ENCODE measurements at regions not wholly inside any gene's neighbourhood (a gene's known extent, or its start where the extent isn't known, plus 50 kb on each side); places are given as distances from the start of the nearest gene placed in this dataset.

- H3K4me3 ChIP-seq = no peak overlapping the region
- no peak for DNase-seq (ENCODE audit: low spot score in 2 of 2)
- no peaks in the 10 kb centered on the region for H3K27me3 ChIP-seq
- H3K9me3 ChIP-seq = no peaks in the 10 kb centered on the region
- H3K36me3 ChIP-seq = no peaks in the 10 kb centered on the region
- TF ChIP-seq POLR2AphosphoS5 (IDR thresholded peaks at IDR 0.05) = no peak
- TF ChIP-seq POLR2A (IDR thresholded peaks at IDR 0.05) = no peak
- TF ChIP-seq CTCF (IDR thresholded peaks at IDR 0.05) = no peak
- H3K4me1 ChIP-seq = no peaks in the 10 kb centered on the region
- intact Hi-C loops (cut with DNase I; ENCODE audit: low total_unique reads) = no loop called here
- H3K27ac ChIP-seq = no peak overlapping the region
Observed at GRCh38 chr12:60391051-60391450, 795.2 kb downstream of the SLC16A7 start.

- Histone ChIP-seq H3K4me1 (no peaks in the 10 kb centered on the region), H3K4me3 (no peak overlapping the region), H3K9me3 (no peaks in the 10 kb centered on the region), H3K36me3 (no peaks in the 10 kb centered on the region), H3K27me3 (no peaks in the 10 kb centered on the region), H3K27ac (no peak overlapping the region)
- TF ChIP-seq POLR2A (IDR thresholded peaks at IDR 0.05) (no peak), POLR2AphosphoS5 (IDR thresholded peaks at IDR 0.05) (no peak), CTCF (IDR thresholded peaks at IDR 0.05) (no peak)
- no peak for DNase-seq (ENCODE audit: low spot score in 2 of 2)
- intact Hi-C loops (cut with DNase I; ENCODE audit: low total_unique reads) = no loop called here
Observed at GRCh38 chr12:60391791-60392190, 796.0 kb downstream of the SLC16A7 start.

GRCh38 chr12:60393093-60393492, 797.3 kb downstream of the SLC16A7 start:
- intact Hi-C loops (cut with DNase I; ENCODE audit: low total_unique reads) = no loop called here
- H3K4me3 ChIP-seq = no peak overlapping the region
- no peak for DNase-seq (ENCODE audit: low spot score in 2 of 2)

GRCh38 chr12:60394665-60395064, 798.8 kb downstream of the SLC16A7 start:
- no peak for DNase-seq (ENCODE audit: low spot score in 2 of 2)
- no peaks in the 10 kb centered on the region for H3K27me3 ChIP-seq
- H3K4me3 ChIP-seq = no peak overlapping the region
- no peaks in the 10 kb centered on the region for H3K4me1 ChIP-seq
- H3K27ac ChIP-seq = no peak overlapping the region
- H3K9me3 ChIP-seq = no peaks in the 10 kb centered on the region
- no peaks in the 10 kb centered on the region for H3K36me3 ChIP-seq
- TF ChIP-seq POLR2AphosphoS5 (IDR thresholded peaks at IDR 0.05) (no peak), POLR2A (IDR thresholded peaks at IDR 0.05) (no peak), CTCF (IDR thresholded peaks at IDR 0.05) (no peak)
- intact Hi-C loops (cut with DNase I; ENCODE audit: low total_unique reads) = no loop called here

More at GRCh38 chr12:60393093-60393492, 797.3 kb downstream of the SLC16A7 start:
- H3K9me3 ChIP-seq = no peaks in the 10 kb centered on the region
- TF ChIP-seq POLR2AphosphoS5 (IDR thresholded peaks at IDR 0.05) = no peak
- TF ChIP-seq POLR2A (IDR thresholded peaks at IDR 0.05) = no peak
- TF ChIP-seq CTCF (IDR thresholded peaks at IDR 0.05) = no peak
- no peaks in the 10 kb centered on the region for H3K4me1 ChIP-seq
- H3K27me3 ChIP-seq = no peaks in the 10 kb centered on the region
- H3K36me3 ChIP-seq = no peaks in the 10 kb centered on the region
- H3K27ac ChIP-seq = no peak overlapping the region

GRCh38 chr12:60398547-60398946, 802.7 kb downstream of the SLC16A7 start:
- H3K27me3 ChIP-seq = no peaks in the 10 kb centered on the region
- no peaks in the 10 kb centered on the region for H3K9me3 ChIP-seq
- H3K4me1 ChIP-seq = no peaks in the 10 kb centered on the region
- intact Hi-C loops (cut with DNase I; ENCODE audit: low total_unique reads) = no loop called here
- no peak overlapping the region for H3K27ac ChIP-seq
- H3K36me3 ChIP-seq = no peaks in the 10 kb centered on the region
- H3K4me3 ChIP-seq = no peak overlapping the region
- TF ChIP-seq POLR2AphosphoS5 (IDR thresholded peaks at IDR 0.05) (no peak), CTCF (IDR thresholded peaks at IDR 0.05) (no peak), POLR2A (IDR thresholded peaks at IDR 0.05) (no peak)
- DNase-seq (ENCODE audit: low spot score in 2 of 2) = no peak

Measured in breast epithelium (tissue), 4 donors.